OCI-LY1 (cell line): ENCODE measurements at regions not wholly inside any gene's neighbourhood (a gene's known extent, or its start where the extent isn't known, plus 50 kb on each side); places are given as distances from the start of the nearest gene placed in this dataset.

Experiments
- EZH2 ChIP-seq: fragments of 200-600 bp; sonication (generic), shearing (Covaris generic); IDR thresholded peaks from 2 replicates; pipeline ENCODE4 v1.8.0; 2017; ENCODE audit warnings: borderline replicate concordance, mixed run types, mild to moderate bottlenecking, antibody characterized with exemption, low read length, moderate library complexity, mixed read lengths
- TF ChIP-seq, protein P1 (sequence below): fragments of 200-600 bp; sonication (generic), shearing (Covaris generic); IDR thresholded peaks from 2 replicates; pipeline ENCODE4 v1.5.1; 2017; ENCODE audit warnings: mild to moderate bottlenecking, antibody characterized with exemption, low read length, moderate library complexity, mixed read lengths

DNA sequence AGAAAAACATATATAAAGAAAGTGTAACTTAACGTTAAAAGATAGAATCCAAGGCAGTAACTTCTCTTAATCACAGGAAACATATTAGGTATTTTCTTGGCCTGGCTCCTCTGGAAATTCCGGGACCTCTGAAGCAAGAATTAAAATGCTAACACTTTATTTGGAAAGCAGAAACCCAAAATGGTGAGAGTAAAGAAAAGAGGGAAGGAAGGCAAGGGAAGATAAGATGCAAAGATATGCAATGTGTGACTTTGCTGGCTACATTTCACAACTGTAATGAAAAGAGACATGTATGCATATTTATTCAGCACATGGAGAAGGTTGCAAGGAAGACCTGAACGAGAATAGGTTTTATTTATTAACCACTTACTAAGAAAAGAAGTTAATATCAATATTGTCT lies 372.5 kb downstream of the TBL1XR1 start:
- TF ChIP-seq, protein P1, sequence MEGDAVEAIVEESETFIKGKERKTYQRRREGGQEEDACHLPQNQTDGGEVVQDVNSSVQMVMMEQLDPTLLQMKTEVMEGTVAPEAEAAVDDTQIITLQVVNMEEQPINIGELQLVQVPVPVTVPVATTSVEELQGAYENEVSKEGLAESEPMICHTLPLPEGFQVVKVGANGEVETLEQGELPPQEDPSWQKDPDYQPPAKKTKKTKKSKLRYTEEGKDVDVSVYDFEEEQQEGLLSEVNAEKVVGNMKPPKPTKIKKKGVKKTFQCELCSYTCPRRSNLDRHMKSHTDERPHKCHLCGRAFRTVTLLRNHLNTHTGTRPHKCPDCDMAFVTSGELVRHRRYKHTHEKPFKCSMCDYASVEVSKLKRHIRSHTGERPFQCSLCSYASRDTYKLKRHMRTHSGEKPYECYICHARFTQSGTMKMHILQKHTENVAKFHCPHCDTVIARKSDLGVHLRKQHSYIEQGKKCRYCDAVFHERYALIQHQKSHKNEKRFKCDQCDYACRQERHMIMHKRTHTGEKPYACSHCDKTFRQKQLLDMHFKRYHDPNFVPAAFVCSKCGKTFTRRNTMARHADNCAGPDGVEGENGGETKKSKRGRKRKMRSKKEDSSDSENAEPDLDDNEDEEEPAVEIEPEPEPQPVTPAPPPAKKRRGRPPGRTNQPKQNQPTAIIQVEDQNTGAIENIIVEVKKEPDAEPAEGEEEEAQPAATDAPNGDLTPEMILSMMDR = no peak
- no peak for TF ChIP-seq EZH2
